HUDEP-2 (cell line): ENCODE measurements at regions not wholly inside any gene's neighbourhood (a gene's known extent, or its start where the extent isn't known, plus 50 kb on each side); places are given as distances from the start of the nearest gene placed in this dataset.
"Not testable (repeated sequence)": the region's sequence is repeated elsewhere in the genome, so short reads cannot be mapped to it uniquely, and the experiment has no call there.

ENCODE experiments used
- DNase-seq, 76 experiments: peaks; one replicate each; lab custom pipeline; 2025; ENCODE audit not compliant: unreplicated experiment in 76 of 76; lab: John Stamatoyannopoulos, UW

- DNase-seq: no peak
Observed at GRCh38 chr14:106460916-106461315, 934.5 kb downstream of the TMEM121 start.

- not testable (repeated sequence) for DNase-seq
Observed at GRCh38 chr14:106466483-106466882, 940.1 kb downstream of the TMEM121 start.

- DNase-seq: not testable (repeated sequence)
Observed at GRCh38 chr14:106468869-106469268, 942.5 kb downstream of the TMEM121 start.

GRCh38 chr14:106470028-106470427, 943.6 kb downstream of the TMEM121 start:
- DNase-seq: peak in 1 of 76 experiments; percentile 0

GRCh38 chr14:106474261-106475028, 948.1 kb downstream of the TMEM121 start:
- not testable (repeated sequence) for DNase-seq

- not testable (repeated sequence) for DNase-seq
Observed at GRCh38 chr14:106475214-106475613, 948.8 kb downstream of the TMEM121 start.

- not testable (repeated sequence) for DNase-seq
Observed at GRCh38 chr14:106477600-106477999, 951.2 kb downstream of the TMEM121 start.

GRCh38 chr14:106480287-106480686, 953.9 kb downstream of the TMEM121 start:
- DNase-seq: not testable (repeated sequence)

GRCh38 chr14:106482213-106482612, 955.8 kb downstream of the TMEM121 start:
- DNase-seq: not testable (repeated sequence)

GRCh38 chr14:106487600-106487999, 961.2 kb downstream of the TMEM121 start:
- DNase-seq: no peak

- DNase-seq: no peak
Observed at GRCh38 chr14:106488291-106488690, 961.9 kb downstream of the TMEM121 start.

- no peak for DNase-seq
Observed at GRCh38 chr14:106489112-106489881, 962.9 kb downstream of the TMEM121 start.

- DNase-seq: no peak
Observed at GRCh38 chr14:106490442-106490841, 964.1 kb downstream of the TMEM121 start.

GRCh38 chr14:106491851-106492250, 965.5 kb downstream of the TMEM121 start:
- DNase-seq: peak in 12 of 76 experiments; percentile 2 to 49 (median 8)

- DNase-seq: no peak
Observed at GRCh38 chr14:106493962-106494823, 967.8 kb downstream of the TMEM121 start.

- DNase-seq: no peak
Observed at GRCh38 chr14:106500571-106500970, 974.2 kb downstream of the TMEM121 start.

GRCh38 chr14:106501898-106502297, 975.5 kb downstream of the TMEM121 start:
- DNase-seq: no peak

GRCh38 chr14:106505366-106505765, 979.0 kb downstream of the TMEM121 start:
- no peak for DNase-seq

- DNase-seq: no peak
Observed at GRCh38 chr14:106506881-106507305, 980.5 kb downstream of the TMEM121 start.

- DNase-seq: no peak
Observed at GRCh38 chr14:106507354-106507753, 981.0 kb downstream of the TMEM121 start.

- DNase-seq: no peak
Observed at GRCh38 chr14:106508216-106508615, 981.8 kb downstream of the TMEM121 start.
